PC-3 (cell line): ENCODE measurements at regions not wholly inside any gene's neighbourhood (a gene's known extent, or its start where the extent isn't known, plus 50 kb on each side); places are given as distances from the start of the nearest gene placed in this dataset.
A peak's percentile ranks its signal among the peaks of the same experiment; 100 is the strongest.

Source experiments
- ATAC-seq: fragments of 200-7000 bp; cut with Tn5 transposase; 2 replicates; pipeline ENCODE4 v1.9.1; 2020; ENCODE audit warnings: mild to moderate bottlenecking, moderate library complexity
- BruUV-seq: library from RNA; stranded (reverse); fragments of 400-500 nt; replicated peaks from 2 replicates; lab custom pipeline; 2021; lab: Mats Ljungman, UMichigan
- CTCF ChIA-PET: fragments of 300-600 bp; sonication (Branson Sonifier 250); formaldehyde crosslinking; loops from one replicate; lab custom pipeline; 2022; ENCODE audit warnings: antibody characterized with exemption; lab: Charles Lee
- POLR2A ChIA-PET: fragments of 300-600 bp; sonication (Branson Sonifier 250); formaldehyde crosslinking; loops from one replicate; lab custom pipeline; 2022; ENCODE audit warnings: antibody characterized with exemption; ENCODE audit not compliant: unreplicated experiment; lab: Charles Lee
- DNase-seq: peaks from one replicate; pipeline ENCODE4 v3.0.0-alpha.2; 2015
- H2AFZ ChIP-seq: fragments of 300-600 bp; sonication (generic); 2 replicates; pipeline ENCODE4 v1.6.0; 2016; ENCODE audit warnings: antibody characterized with exemption, low read length
- H3F3A ChIP-seq: fragments of 300-600 bp; sonication (generic); one replicate; pipeline ENCODE4 v1.6.0; 2017; ENCODE audit warnings: antibody characterized with exemption, low read length, control low read depth, mild to moderate bottlenecking; ENCODE audit not compliant: unreplicated experiment
- H3K27ac ChIP-seq: fragments of 300-600 bp; sonication (generic); 2 replicates; pipeline ENCODE4 v1.5.1; 2016; ENCODE audit warnings: mild to moderate bottlenecking, low read length
- H3K27me3 ChIP-seq: fragments of 300-600 bp; sonication (generic); 2 replicates; pipeline ENCODE4 v1.6.1; 2016; ENCODE audit warnings: low read length, mixed read lengths
- H3K36me3 ChIP-seq: fragments of 300-600 bp; sonication (generic); 2 replicates; pipeline ENCODE4 v1.6.1; 2016; ENCODE audit warnings: low read depth, mixed run types, low read length, mixed read lengths
- H3K4me1 ChIP-seq: fragments of 300-600 bp; sonication (generic); 2 replicates; pipeline ENCODE4 v1.5.1; 2016; ENCODE audit warnings: low read length; ENCODE audit not compliant: insufficient read depth
- H3K4me2 ChIP-seq: fragments of 300-600 bp; sonication (generic); 2 replicates; pipeline ENCODE4 v1.6.0; 2016; ENCODE audit warnings: low read length
- H3K4me3 ChIP-seq: fragments of 300-600 bp; sonication (generic); 2 replicates; pipeline ENCODE4 v1.5.1; 2016; ENCODE audit warnings: mild to moderate bottlenecking, low read length, mixed read lengths
- H3K79me2 ChIP-seq: fragments of 300-600 bp; sonication (generic); 2 replicates; pipeline ENCODE4 v1.6.1; 2017; ENCODE audit warnings: low read length, mixed read lengths
- H3K9ac ChIP-seq: fragments of 300-600 bp; sonication (generic); 2 replicates; pipeline ENCODE4 v1.6.0; 2016; ENCODE audit warnings: mild to moderate bottlenecking, low read length
- H3K9me2 ChIP-seq: fragments of 300-600 bp; sonication (generic); replicated peaks from 2 replicates; pipeline ENCODE4 v1.6.1; 2016; ENCODE audit warnings: mixed run types, low read length, mixed read lengths
- H3K9me3 ChIP-seq: fragments of 300-600 bp; sonication (generic); 2 replicates; pipeline ENCODE4 v1.6.1; 2016; ENCODE audit warnings: low read length, mixed read lengths
- H4K20me1 ChIP-seq: fragments of 300-600 bp; sonication (generic); 2 replicates; pipeline ENCODE4 v1.6.1; 2016; ENCODE audit warnings: low read length, mixed read lengths
- EZH2 ChIP-seq: fragments of 300-600 bp; sonication (generic); IDR thresholded peaks from one replicate; pipeline ENCODE4 v1.6.1; 2017; ENCODE audit warnings: antibody characterized with exemption, mild to moderate bottlenecking, low read length; ENCODE audit not compliant: unreplicated experiment
- EZH2phosphoT487 ChIP-seq: fragments of 300-600 bp; sonication (generic); IDR thresholded peaks from 2 replicates; pipeline ENCODE4 v1.6.1; 2018; ENCODE audit warnings: mild to moderate bottlenecking, antibody characterized with exemption, low read length, borderline replicate concordance
- intact Hi-C: fragments of 100-400 bp; cut with micrococcal nuclease; formaldehyde crosslinking; loops from 2 replicates; pipeline ENCODE4 v1.9.0; 2023
- TF ChIP-seq, protein P1 (sequence below): fragments of 300-600 bp; sonication (generic); conservative IDR thresholded peaks from 2 replicates; pipeline ENCODE4 v1.5.1; 2017; ENCODE audit warnings: antibody characterized with exemption, low read depth, mild to moderate bottlenecking, low read length

DNA sequence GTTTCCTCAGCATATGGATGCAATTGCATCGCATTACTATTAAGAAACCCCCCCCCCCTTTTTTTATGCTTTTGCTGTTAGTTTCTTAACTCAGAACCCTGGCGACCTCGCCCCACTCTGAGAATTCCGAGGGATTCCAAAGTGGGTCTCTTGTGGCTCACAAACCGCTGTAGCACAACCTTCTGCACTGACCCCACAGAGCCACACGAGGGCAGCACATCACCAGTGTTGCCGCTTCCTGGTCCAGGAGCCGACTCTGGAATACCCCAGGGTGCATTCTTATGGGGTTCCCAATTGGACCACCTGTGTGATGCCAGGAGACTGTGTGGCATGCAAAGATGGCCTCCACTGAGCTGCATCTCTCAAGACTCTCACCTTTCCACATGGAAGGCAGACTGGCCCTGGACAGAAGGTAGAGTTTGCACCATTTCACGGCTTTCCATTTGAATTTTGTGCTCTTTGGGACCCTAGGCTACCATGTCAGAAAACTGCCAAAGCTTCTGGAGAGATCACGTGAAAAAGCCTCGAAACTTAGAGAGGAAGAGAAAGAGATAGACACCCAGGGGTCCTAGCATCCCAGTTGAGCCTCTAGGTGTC lies 432.7 kb upstream of the ASIC2 start:
- ChIA-PET POLR2A (no interaction called here), CTCF (no interaction called here)
- no peak overlapping the region for H3K4me2 ChIP-seq
- H3K9ac ChIP-seq = no peak overlapping the region
- no peaks in the 10 kb centered on the region for H3K27me3 ChIP-seq
- no peaks in the 10 kb centered on the region for H3K4me1 ChIP-seq
- no peak overlapping the region for H2AFZ ChIP-seq
- no peak overlapping the region for H3K27ac ChIP-seq
- ATAC-seq = no peak
- intact Hi-C loops = no loop called here
- no peaks in the 10 kb centered on the region for H3K79me2 ChIP-seq
- H3K4me3 ChIP-seq = no peak overlapping the region
- BruUV-seq = no TSS peak
- H3K9me2 ChIP-seq = no peaks in the 10 kb centered on the region
- no peaks in the 10 kb centered on the region for H4K20me1 ChIP-seq
- H3F3A ChIP-seq = no peaks in the 10 kb centered on the region
- peak; percentile 31 for DNase-seq
- TF ChIP-seq, protein P1, sequence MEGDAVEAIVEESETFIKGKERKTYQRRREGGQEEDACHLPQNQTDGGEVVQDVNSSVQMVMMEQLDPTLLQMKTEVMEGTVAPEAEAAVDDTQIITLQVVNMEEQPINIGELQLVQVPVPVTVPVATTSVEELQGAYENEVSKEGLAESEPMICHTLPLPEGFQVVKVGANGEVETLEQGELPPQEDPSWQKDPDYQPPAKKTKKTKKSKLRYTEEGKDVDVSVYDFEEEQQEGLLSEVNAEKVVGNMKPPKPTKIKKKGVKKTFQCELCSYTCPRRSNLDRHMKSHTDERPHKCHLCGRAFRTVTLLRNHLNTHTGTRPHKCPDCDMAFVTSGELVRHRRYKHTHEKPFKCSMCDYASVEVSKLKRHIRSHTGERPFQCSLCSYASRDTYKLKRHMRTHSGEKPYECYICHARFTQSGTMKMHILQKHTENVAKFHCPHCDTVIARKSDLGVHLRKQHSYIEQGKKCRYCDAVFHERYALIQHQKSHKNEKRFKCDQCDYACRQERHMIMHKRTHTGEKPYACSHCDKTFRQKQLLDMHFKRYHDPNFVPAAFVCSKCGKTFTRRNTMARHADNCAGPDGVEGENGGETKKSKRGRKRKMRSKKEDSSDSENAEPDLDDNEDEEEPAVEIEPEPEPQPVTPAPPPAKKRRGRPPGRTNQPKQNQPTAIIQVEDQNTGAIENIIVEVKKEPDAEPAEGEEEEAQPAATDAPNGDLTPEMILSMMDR = peak; percentile 58
- TF ChIP-seq EZH2phosphoT487 = no peak
- H3K9me3 ChIP-seq = no peaks in the 10 kb centered on the region
- no peaks in the 10 kb centered on the region for H3K36me3 ChIP-seq

DNA sequence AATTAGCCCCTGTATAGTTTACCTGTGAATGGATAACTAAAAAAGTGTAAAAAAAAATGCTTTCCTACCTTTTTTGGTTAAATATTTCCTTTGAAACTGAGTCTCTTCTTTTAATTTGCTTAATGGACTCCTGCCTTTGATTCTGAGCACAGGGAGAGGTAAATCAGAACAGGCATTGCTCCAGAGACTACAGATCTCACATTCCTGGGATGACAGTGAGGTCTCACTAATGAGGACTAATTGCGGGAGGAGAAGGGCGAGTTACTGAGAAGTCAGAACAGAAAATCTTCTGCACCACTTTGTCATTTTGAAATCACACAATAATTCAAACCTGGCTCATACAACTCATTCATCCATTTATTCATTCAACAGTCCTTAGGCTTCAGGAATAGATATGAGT lies 437.0 kb upstream of the ASIC2 start:
- H3K9me3 ChIP-seq = no peaks in the 10 kb centered on the region
- no peak overlapping the region for H3K27ac ChIP-seq
- ChIA-PET CTCF (no interaction called here), POLR2A (no interaction called here)
- H3K36me3 ChIP-seq = no peaks in the 10 kb centered on the region
- H3K4me2 ChIP-seq = no peak overlapping the region
- no peaks in the 10 kb centered on the region for H4K20me1 ChIP-seq
- H3K27me3 ChIP-seq = no peaks in the 10 kb centered on the region
- TF ChIP-seq, protein P1 = no peak
- no peak for TF ChIP-seq EZH2phosphoT487
- TF ChIP-seq EZH2 = no peak
- H3K4me3 ChIP-seq = no peak overlapping the region
- no peaks in the 10 kb centered on the region for H3F3A ChIP-seq
- no TSS peak for BruUV-seq
- DNase-seq = no peak
- H3K79me2 ChIP-seq = no peaks in the 10 kb centered on the region
- no peak overlapping the region for H2AFZ ChIP-seq
- H3K9ac ChIP-seq = no peak overlapping the region
- intact Hi-C loops = no loop called here
- ATAC-seq = no peak
- H3K4me1 ChIP-seq = no peaks in the 10 kb centered on the region
- H3K9me2 ChIP-seq = no peaks in the 10 kb centered on the region

DNA sequence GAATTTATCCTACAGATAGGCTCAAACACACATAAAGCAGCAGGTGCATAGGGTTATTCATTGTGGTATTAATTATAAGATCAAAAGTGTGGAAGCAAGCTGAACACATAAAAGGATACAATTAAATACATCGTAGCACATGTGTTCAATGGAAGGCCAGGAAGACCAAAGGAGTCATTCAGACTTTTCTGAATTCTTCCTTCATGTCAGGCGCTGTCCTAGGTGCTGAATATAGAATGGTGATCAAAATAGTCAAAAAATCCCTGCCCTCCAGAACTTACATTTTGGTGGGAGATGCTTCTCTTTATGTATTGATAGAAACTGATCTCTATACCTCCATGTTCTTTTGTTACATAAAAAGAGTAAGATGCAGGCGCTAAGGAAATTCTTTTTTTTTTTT lies 439.0 kb upstream of the ASIC2 start:
- CTCF ChIA-PET = no interaction called here
- DNase-seq (no peak), ATAC-seq (no peak)
- Histone ChIP-seq H3K79me2 (no peaks in the 10 kb centered on the region), H3K9me3 (no peaks in the 10 kb centered on the region), H3F3A (no peaks in the 10 kb centered on the region), H3K9ac (no peak overlapping the region), H3K9me2 (no peaks in the 10 kb centered on the region), H3K4me1 (no peaks in the 10 kb centered on the region), H2AFZ (no peak overlapping the region), H3K27ac (no peak overlapping the region), H3K4me2 (no peak overlapping the region), H3K4me3 (no peak overlapping the region), H3K27me3 (no peaks in the 10 kb centered on the region), H3K36me3 (no peaks in the 10 kb centered on the region), H4K20me1 (no peaks in the 10 kb centered on the region)
- intact Hi-C loops = no loop called here
- TF ChIP-seq EZH2 (no peak), EZH2phosphoT487 (no peak)
- TF ChIP-seq, protein P1 = no peak
- POLR2A ChIA-PET = no interaction called here
- BruUV-seq = no TSS peak
